ENCODE measurements at regions not wholly inside any gene's neighbourhood (a gene's known extent, or its start where the extent isn't known, plus 50 kb on each side); places are given as distances from the start of the nearest gene placed in this dataset.
"Not testable (repeated sequence)": the region's sequence is repeated elsewhere in the genome, so short reads cannot be mapped to it uniquely, and the experiment has no call there.

DNA sequence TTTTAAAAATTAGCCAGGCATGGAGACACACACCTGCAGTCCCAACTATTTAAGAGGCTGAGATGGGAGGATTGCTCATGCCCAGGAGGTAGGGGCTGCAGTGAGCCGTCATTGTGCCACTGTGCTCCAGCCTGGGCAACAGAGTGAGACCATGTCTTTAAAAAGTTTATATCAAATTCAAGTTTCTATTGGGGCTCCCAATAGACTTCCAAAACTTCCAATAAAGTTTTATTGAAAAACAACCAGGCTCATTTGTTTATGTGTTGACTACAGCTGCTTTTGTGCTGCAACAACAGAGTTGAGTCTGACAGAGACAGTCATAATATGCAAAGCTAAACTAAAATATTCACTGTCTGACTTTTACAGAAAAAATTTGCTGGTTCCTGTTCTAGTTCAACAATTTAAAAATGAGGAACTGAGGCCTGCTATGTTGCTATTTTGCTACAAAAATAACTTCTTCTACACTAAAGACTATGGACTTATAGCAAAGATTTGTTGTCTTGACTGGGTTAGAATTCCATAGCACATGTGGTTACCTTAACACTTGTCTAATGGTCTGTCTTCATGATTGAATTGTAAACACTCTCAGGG, 63.3 kb upstream of the RELL1 start:
- WGBS, 2 donors, result 78 to 100% methylated on average over 1 of the region's 1 CpG
- Histone ChIP-seq H3K4me1 (no peaks in the 10 kb centered on the region), H3K36me3 (no peaks in the 10 kb centered on the region), H3K27ac (no peak overlapping the region), H3K9me3 (no peaks in the 10 kb centered on the region), H3K27me3 (no peaks in the 10 kb centered on the region), H3K4me3 (replicated peaks in 1 of 3) (no peak overlapping the region)
- TF ChIP-seq POLR2A (IDR thresholded peaks at IDR 0.05), result no peak
- TF ChIP-seq, protein P1, sequence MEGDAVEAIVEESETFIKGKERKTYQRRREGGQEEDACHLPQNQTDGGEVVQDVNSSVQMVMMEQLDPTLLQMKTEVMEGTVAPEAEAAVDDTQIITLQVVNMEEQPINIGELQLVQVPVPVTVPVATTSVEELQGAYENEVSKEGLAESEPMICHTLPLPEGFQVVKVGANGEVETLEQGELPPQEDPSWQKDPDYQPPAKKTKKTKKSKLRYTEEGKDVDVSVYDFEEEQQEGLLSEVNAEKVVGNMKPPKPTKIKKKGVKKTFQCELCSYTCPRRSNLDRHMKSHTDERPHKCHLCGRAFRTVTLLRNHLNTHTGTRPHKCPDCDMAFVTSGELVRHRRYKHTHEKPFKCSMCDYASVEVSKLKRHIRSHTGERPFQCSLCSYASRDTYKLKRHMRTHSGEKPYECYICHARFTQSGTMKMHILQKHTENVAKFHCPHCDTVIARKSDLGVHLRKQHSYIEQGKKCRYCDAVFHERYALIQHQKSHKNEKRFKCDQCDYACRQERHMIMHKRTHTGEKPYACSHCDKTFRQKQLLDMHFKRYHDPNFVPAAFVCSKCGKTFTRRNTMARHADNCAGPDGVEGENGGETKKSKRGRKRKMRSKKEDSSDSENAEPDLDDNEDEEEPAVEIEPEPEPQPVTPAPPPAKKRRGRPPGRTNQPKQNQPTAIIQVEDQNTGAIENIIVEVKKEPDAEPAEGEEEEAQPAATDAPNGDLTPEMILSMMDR (IDR thresholded peaks at IDR 0.05), result no peak
- no peak for DNase-seq
- intact Hi-C loops (cut with DNase I), result no loop called here

DNA sequence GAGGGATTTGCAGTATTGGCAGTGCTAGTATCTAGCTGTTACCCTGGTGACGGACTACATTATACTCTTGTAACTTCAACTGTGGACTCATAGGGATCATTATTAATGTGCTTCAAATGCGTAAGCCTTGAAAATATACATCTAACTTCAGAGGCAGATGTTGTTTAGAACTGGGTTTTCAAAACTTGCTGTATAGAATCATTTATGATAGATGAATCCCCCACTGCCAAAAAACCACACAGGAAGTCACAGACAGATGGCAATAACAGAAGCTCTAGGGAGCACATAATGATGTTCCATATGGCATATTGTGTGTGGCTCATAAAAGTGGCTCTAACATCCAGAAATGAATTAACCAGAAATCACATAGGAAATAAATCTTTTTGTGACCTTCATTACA, 62.3 kb upstream of the RELL1 start:
- Histone ChIP-seq H3K4me3 (replicated peaks in 1 of 3) (no peak overlapping the region), H3K36me3 (no peaks in the 10 kb centered on the region), H3K27ac (no peak overlapping the region), H3K9me3 (no peaks in the 10 kb centered on the region), H3K27me3 (no peaks in the 10 kb centered on the region), H3K4me1 (no peaks in the 10 kb centered on the region)
- WGBS, 2 donors, result 42 to 96% methylated on average over 2 of the region's 2 CpGs
- TF ChIP-seq, protein P1 (IDR thresholded peaks at IDR 0.05), result no peak
- no peak for TF ChIP-seq POLR2A (IDR thresholded peaks at IDR 0.05)
- no peak for DNase-seq
- intact Hi-C loops (cut with DNase I), result no loop called here

DNA sequence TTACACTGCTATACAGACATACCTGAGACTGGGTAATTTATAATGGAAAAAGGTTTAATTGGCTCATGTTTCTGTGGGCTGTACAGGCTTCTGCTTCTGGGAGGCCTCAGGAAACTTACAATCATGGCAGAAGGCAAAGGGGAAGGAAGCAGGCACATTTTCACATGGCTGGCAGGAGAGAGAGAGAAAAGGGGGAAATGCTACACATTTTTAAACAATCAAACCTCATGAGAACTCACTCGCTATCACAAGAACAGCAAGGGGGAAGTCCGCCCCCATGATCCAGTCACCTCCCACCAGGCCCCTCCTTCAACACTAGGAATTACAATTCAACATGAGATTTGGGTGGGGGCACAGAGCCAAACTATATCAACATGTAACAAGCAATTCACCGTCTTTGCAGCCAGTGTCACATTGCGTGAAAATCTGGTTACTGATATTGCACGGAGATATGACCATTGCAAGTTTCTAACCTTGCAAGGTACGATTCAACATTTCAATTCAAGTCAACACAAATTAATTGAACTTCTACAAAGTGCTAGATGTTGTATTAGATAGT, 61.7 kb upstream of the RELL1 start:
- Histone ChIP-seq H3K4me1 (no peaks in the 10 kb centered on the region), H3K9me3 (no peaks in the 10 kb centered on the region), H3K36me3 (no peaks in the 10 kb centered on the region), H3K27ac (no peak overlapping the region), H3K27me3 (no peaks in the 10 kb centered on the region), H3K4me3 (replicated peaks in 1 of 3) (no peak overlapping the region)
- DNase-seq, result no peak
- intact Hi-C loops (cut with DNase I), result no loop called here
- WGBS, 2 donors, result 73 to 92% methylated on average over 6 of the region's 6 CpGs
- TF ChIP-seq POLR2A (IDR thresholded peaks at IDR 0.05), result no peak
- TF ChIP-seq, protein P1 (IDR thresholded peaks at IDR 0.05), result no peak

DNA sequence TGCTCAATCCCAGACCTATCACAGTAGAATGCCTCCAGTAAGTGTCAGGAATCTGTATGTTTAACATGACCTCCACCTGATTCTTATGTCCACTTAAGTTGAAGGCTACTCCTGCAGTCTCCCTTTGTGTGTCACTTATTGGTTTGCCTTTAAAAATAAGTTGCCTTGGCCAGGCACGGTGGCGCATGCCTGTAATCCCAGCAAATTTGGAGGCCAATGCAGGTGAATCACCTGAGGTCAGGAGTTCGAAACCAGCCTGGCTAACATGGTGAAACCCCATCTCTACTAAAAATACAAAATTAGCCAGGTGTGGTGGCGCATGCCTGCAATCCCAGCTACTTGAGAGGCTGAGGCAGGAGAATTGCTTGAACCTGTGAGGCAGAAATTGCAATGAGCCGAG, 60.7 kb upstream of the RELL1 start:
- intact Hi-C loops (cut with DNase I); DNase-seq; H3K4me3 ChIP-seq (replicated peaks in 1 of 3); H3K9me3 ChIP-seq; H3K27ac ChIP-seq; H3K4me1 ChIP-seq; H3K27me3 ChIP-seq; H3K36me3 ChIP-seq: not testable (repeated sequence)
- WGBS, 2 donors, result 78 to 92% methylated on average over 5 of the region's 5 CpGs

DNA sequence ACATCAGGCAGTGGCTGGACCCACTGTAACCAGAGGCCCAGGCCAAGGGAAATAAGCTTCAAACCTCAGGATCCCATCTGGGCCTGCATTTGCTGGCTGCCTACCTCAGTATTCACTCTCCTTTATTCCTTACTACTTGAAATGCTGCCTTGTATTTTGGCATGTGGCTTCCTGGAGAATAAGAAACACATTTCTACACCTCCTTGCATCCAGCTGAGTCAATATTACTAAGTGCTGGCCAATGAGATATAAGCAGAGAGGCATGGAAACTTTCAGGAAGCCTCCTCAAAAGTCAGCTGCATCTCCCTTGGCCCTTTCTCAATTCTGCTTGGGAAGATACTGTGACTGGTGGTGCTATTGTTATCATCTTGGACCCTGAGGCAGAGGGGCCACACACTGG, 59.8 kb upstream of the RELL1 start:
- DNase-seq, result no peak
- no peaks in the 10 kb centered on the region for H3K9me3 ChIP-seq
- no peaks in the 10 kb centered on the region for H3K36me3 ChIP-seq
- H3K27ac ChIP-seq, result no peak overlapping the region
- H3K27me3 ChIP-seq, result no peaks in the 10 kb centered on the region
- H3K4me3 ChIP-seq (replicated peaks in 1 of 3), result no peak overlapping the region
- no peak for TF ChIP-seq POLR2A (IDR thresholded peaks at IDR 0.05)
- TF ChIP-seq, protein P1 (IDR thresholded peaks at IDR 0.05), result no peak
- H3K4me1 ChIP-seq, result no peaks in the 10 kb centered on the region
- intact Hi-C loops (cut with DNase I), result no loop called here
